ENCODE measurements at regions not wholly inside any gene's neighbourhood (a gene's known extent, or its start where the extent isn't known, plus 50 kb on each side); places are given as distances from the start of the nearest gene placed in this dataset.
A peak's percentile ranks its signal among the peaks of the same experiment; 100 is the strongest.

DNA sequence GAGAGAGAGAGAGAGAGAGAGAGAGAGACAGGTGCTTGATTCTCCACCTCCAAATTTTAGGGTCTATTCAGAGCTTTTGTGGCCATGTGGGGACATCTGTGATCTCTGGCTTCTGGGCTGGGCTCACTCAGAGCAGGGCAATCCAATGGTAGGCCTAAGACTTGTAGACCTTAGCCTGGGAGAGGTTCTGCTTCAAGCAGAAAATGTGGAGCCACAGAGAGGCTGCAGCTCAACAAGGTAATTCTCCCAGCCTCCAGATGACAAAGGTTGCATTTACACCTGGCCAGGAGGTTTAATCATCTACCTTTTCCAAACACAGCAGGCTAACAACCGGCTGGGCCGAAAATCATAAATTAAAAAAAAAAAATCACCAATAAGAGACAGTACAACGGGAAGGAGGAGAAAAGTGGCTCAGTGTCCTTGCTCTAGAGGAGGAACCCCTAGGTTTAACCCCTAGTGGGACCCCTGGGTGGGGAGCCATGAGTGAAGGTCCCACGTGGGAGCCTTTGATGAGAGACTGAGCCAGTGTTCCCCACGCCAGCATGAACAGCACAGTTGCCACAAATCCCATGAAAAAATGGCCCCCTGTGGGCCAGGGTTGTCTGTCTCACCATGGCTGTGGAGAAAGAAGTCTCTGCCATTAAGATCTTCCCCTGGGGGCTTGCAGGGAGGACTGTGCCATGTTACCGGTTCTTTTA lies 124.0 kb upstream of the GATA6 start:
- Histone ChIP-seq H3K23ac (ENCODE audit: insufficient read length, low read depth, low read length) (no peak overlapping the region), H2BK5ac (ENCODE audit: insufficient read length, low read length) (no peak overlapping the region), H3K4ac (ENCODE audit: low read depth, low read length) (no peak overlapping the region), H3K14ac (ENCODE audit: insufficient read depth, low read length) (no peak overlapping the region), H3K9ac (ENCODE audit: extremely low read depth, insufficient read length, low read length) (no peak overlapping the region), H3T11ph (ENCODE audit: low read length) (no peak overlapping the region), H3K18ac (ENCODE audit: insufficient read length, low read depth, low read length) (no peak overlapping the region), H4K20me1 (ENCODE audit: control insufficient read depth, insufficient read depth, insufficient read length) (no peaks in the 10 kb centered on the region), H4K5ac (ENCODE audit: insufficient read length, low read depth, low read length) (no peak overlapping the region), H3K4me1 (ENCODE audit: insufficient read depth, low read length) (no peaks in the 10 kb centered on the region), H3K56ac (ENCODE audit: insufficient read length, low read depth, low read length) (no peak overlapping the region), H2BK12ac (ENCODE audit: insufficient read length, low read depth, low read length) (no peak overlapping the region), H4K91ac (ENCODE audit: insufficient read length, low read depth, low read length) (no peak overlapping the region), H3K4me2 (ENCODE audit: insufficient read depth, insufficient read length, low read length) (no peak overlapping the region), H3K23me2 (ENCODE audit: insufficient read length, low read depth, low read length, poor library complexity, severe bottlenecking) (no peaks in the 10 kb centered on the region), H3K79me2 (ENCODE audit: insufficient read depth, low read length) (no peaks in the 10 kb centered on the region), H3K27ac (ENCODE audit: insufficient read length, low read depth, low read length) (no peak overlapping the region), H3K9me3 (ENCODE audit: control insufficient read depth, low read depth, low read length) (no peaks in the 10 kb centered on the region), H3K27me3 (ENCODE audit: insufficient read depth, low read length) (no peaks in the 10 kb centered on the region), H4K8ac (replicated peaks; ENCODE audit: insufficient read length, low read depth, low read length) (no peak overlapping the region), H2BK120ac (ENCODE audit: low read depth, low read length, poor library complexity, severe bottlenecking) (no peak overlapping the region), H2BK15ac (ENCODE audit: low read depth, low read length) (no peak overlapping the region), H2BK20ac (ENCODE audit: low read depth, low read length, poor library complexity, severe bottlenecking) (no peak overlapping the region), H2AFZ (ENCODE audit: low read length) (no peak overlapping the region), H3K79me1 (ENCODE audit: insufficient read depth, low read depth, low read length, poor library complexity, severe bottlenecking) (no peaks in the 10 kb centered on the region), H2AK5ac (ENCODE audit: insufficient read length, low read length) (no peak overlapping the region)
- Mint-ChIP-seq H3K27ac (0 out of 7 replicates have a peak overlapping the region, but pooled peaks of 1 of the 3 experiments have one; percentile 17), H3K27me3 (ENCODE audit: low read depth) (peaks cover 10% of the 10 kb centered on the region), H3K4me3 (no peak overlapping the region), H3K9me3 (no peaks in the 10 kb centered on the region), H3K4me1 (peaks cover 11 to 18% of the 10 kb centered on the region in 2 experiments), H3K36me3 (ENCODE audit: insufficient read depth in 1 of 3, low read depth in 3 of 3) (no peaks in the 10 kb centered on the region; a peak in 1 of 7 replicates)
- WGBS (ENCODE audit: extremely low coverage, insufficient read length, low lambda C conversion rate) = no CpG with 5 or more reads among the region's 6 CpGs
- TF ChIP-seq, protein P1, sequence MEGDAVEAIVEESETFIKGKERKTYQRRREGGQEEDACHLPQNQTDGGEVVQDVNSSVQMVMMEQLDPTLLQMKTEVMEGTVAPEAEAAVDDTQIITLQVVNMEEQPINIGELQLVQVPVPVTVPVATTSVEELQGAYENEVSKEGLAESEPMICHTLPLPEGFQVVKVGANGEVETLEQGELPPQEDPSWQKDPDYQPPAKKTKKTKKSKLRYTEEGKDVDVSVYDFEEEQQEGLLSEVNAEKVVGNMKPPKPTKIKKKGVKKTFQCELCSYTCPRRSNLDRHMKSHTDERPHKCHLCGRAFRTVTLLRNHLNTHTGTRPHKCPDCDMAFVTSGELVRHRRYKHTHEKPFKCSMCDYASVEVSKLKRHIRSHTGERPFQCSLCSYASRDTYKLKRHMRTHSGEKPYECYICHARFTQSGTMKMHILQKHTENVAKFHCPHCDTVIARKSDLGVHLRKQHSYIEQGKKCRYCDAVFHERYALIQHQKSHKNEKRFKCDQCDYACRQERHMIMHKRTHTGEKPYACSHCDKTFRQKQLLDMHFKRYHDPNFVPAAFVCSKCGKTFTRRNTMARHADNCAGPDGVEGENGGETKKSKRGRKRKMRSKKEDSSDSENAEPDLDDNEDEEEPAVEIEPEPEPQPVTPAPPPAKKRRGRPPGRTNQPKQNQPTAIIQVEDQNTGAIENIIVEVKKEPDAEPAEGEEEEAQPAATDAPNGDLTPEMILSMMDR (conservative IDR thresholded peaks at IDR 0.05) = no peak
- no peak for DNase-seq

Data from H9 (cell line).